ENCODE measurements at regions not wholly inside any gene's neighbourhood (a gene's known extent, or its start where the extent isn't known, plus 50 kb on each side); places are given as distances from the start of the nearest gene placed in this dataset.

DNA sequence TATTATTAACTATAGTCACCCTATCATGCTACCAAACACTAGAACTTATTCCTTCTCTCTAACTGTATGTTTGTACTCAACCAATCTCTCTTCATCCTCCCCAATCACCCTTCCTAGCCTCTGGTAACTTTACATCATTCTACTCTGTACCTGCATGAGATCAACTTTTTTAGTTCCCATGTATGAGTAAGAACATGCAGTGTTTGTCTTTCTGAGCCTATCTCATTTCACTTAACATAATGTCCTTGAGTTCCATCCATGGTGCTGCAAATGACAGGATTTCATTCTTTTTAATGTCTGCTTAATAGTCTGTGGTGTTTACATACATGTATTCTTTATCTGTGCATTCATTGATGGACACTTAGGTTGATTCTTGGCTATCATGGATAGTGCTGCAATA is 108.9 kb upstream of the RFX8 start:
- no peak overlapping the region for H2AFZ ChIP-seq (ENCODE audit: low read length)
- H3K9me3 ChIP-seq (ENCODE audit: insufficient read depth in 2 of 2, low read depth in 1 of 2, low read length in 1 of 2): no peaks in the 10 kb centered on the region
- H3K14ac ChIP-seq (ENCODE audit: insufficient read length): no peak overlapping the region
- H3K4me3 ChIP-seq (ENCODE audit: extremely low read depth in 1 of 4, insufficient read depth in 2 of 4, low read depth in 3 of 4, low read length in 4 of 4): no peak overlapping the region
- no peak overlapping the region for H4K91ac ChIP-seq (replicated peaks; ENCODE audit: insufficient read length, low read length)
- H2BK20ac ChIP-seq (ENCODE audit: low read length): no peak overlapping the region
- H3K36me3 ChIP-seq (ENCODE audit: control insufficient read depth in 2 of 4, insufficient read depth in 4 of 4, low read length in 3 of 4): no peaks in the 10 kb centered on the region
- ChIA-PET POLR2A (ENCODE audit: partially characterized antibody) (no interaction called here), CTCF (ENCODE audit: partially characterized antibody) (interaction anchor here (0.6 to 0.7 kb wide), 2 partner anchors 18 to 340 kb away, joined by 3 read pairs; no protein-coding TSS in a partner anchor)
- H4K20me1 ChIP-seq (replicated peaks in 1 of 2; ENCODE audit: control insufficient read depth in 1 of 2, insufficient read depth in 2 of 2, low read length in 2 of 2): no peaks in the 10 kb centered on the region
- FAIRE-seq (no peak), DNase-seq (ENCODE audit: low read depth in 1 of 2, low spot score in 2 of 2) (no peak)
- no peaks in the 10 kb centered on the region for H3K79me1 ChIP-seq (ENCODE audit: low read depth, low read length)
- H2AK5ac ChIP-seq (ENCODE audit: low read depth, low read length): no peak overlapping the region
- H3K23me2 ChIP-seq (ENCODE audit: low read depth, low read length): no peaks in the 10 kb centered on the region
- H3K23ac ChIP-seq (ENCODE audit: insufficient read length): no peak overlapping the region
- H3K27me3 ChIP-seq (replicated peaks in 1 of 4; ENCODE audit: control insufficient read depth in 3 of 4, extremely low read depth in 1 of 4, insufficient read depth in 3 of 4, low read length in 3 of 4): no peaks in the 10 kb centered on the region
- H2BK15ac ChIP-seq (ENCODE audit: low read length): no peak overlapping the region
- H2BK120ac ChIP-seq (replicated peaks; ENCODE audit: low read depth, low read length): no peak overlapping the region
- no peak overlapping the region for H3K4me2 ChIP-seq (ENCODE audit: insufficient read depth in 1 of 2, low read depth in 2 of 2, low read length in 2 of 2)
- no peak overlapping the region for H2BK12ac ChIP-seq (ENCODE audit: low read depth, low read length)
- H3K56ac ChIP-seq (replicated peaks; ENCODE audit: insufficient read length, low read depth, low read length): no peak overlapping the region
- no peak overlapping the region for H4K8ac ChIP-seq (ENCODE audit: extremely low read depth, insufficient read depth, low read length)
- TF ChIP-seq SP2 (IDR thresholded peaks at IDR 0.05; ENCODE audit: low read length) (no peak), TCF12 (IDR thresholded peaks at IDR 0.05; ENCODE audit: low read depth, low read length) (no peak), KDM4A (IDR thresholded peaks at IDR 0.05; ENCODE audit: low read depth, low read length, severe bottlenecking) (no peak), RAD21 (IDR thresholded peaks at IDR 0.05 in 1 of 2, conservative IDR thresholded peaks at IDR 0.05 in 1 of 2; ENCODE audit: low read depth in 2 of 2, low read length in 2 of 2) (no peak), YY1 (IDR thresholded peaks at IDR 0.05; ENCODE audit: low read depth, low read length) (no peak), BACH1 (IDR thresholded peaks at IDR 0.05; ENCODE audit: low read length) (no peak), JUN (IDR thresholded peaks at IDR 0.05; ENCODE audit: low read depth, low read length) (no peak), KDM1A (IDR thresholded peaks at IDR 0.05; ENCODE audit: borderline replicate concordance, low read length) (no peak), TEAD4 (IDR thresholded peaks at IDR 0.05; ENCODE audit: low read depth, low read length) (no peak), BRCA1 (IDR thresholded peaks at IDR 0.05; ENCODE audit: low read depth, low read length) (no peak), ZNF274 (IDR thresholded peaks at IDR 0.05; ENCODE audit: borderline replicate concordance, extremely low read depth, low read length) (no peak), NANOG (IDR thresholded peaks at IDR 0.05; ENCODE audit: insufficient read depth, low read depth, low read length, poor library complexity, severe bottlenecking) (no peak)
- TF ChIP-seq, protein P1, sequence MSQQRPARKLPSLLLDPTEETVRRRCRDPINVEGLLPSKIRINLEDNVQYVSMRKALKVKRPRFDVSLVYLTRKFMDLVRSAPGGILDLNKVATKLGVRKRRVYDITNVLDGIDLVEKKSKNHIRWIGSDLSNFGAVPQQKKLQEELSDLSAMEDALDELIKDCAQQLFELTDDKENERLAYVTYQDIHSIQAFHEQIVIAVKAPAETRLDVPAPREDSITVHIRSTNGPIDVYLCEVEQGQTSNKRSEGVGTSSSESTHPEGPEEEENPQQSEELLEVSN (IDR thresholded peaks at IDR 0.05): no peak
- H3K27ac ChIP-seq (ENCODE audit: low read depth, low read length): no peak overlapping the region
- no peaks in the 10 kb centered on the region for H3K4me1 ChIP-seq (replicated peaks in 1 of 4; ENCODE audit: control insufficient read depth in 3 of 4, insufficient read depth in 4 of 4, low read length in 3 of 4)
- H3K4ac ChIP-seq (replicated peaks; ENCODE audit: insufficient read length, low read depth, low read length): no peak overlapping the region
- no peaks in the 10 kb centered on the region for H3K79me2 ChIP-seq (ENCODE audit: control insufficient read depth in 1 of 2, insufficient read depth in 2 of 2, low read length in 2 of 2)
- no peak overlapping the region for H4K5ac ChIP-seq (ENCODE audit: insufficient read length, low read depth, low read length)
- H2BK5ac ChIP-seq (ENCODE audit: low read depth, low read length): no peak overlapping the region
- H3K9ac ChIP-seq (replicated peaks in 1 of 4; ENCODE audit: extremely low read depth in 1 of 4, low read depth in 3 of 4, low read length in 3 of 4): no peak overlapping the region
- H3K18ac ChIP-seq (ENCODE audit: extremely low read depth, low read length): no peak overlapping the region

All from H1 (cell line).